OCI-LY1 (cell line): ENCODE measurements at regions not wholly inside any gene's neighbourhood (a gene's known extent, or its start where the extent isn't known, plus 50 kb on each side); places are given as distances from the start of the nearest gene placed in this dataset.

ENCODE experiments used
- CTCF ChIP-seq: fragments of 200-600 bp; sonication (generic), shearing (Covaris generic); IDR thresholded peaks from 2 replicates; pipeline ENCODE4 v1.5.1; 2017; ENCODE audit warnings: mild to moderate bottlenecking, antibody characterized with exemption, low read length, moderate library complexity, mixed read lengths
- EZH2 ChIP-seq: fragments of 200-600 bp; sonication (generic), shearing (Covaris generic); IDR thresholded peaks from 2 replicates; pipeline ENCODE4 v1.8.0; 2017; ENCODE audit warnings: borderline replicate concordance, mixed run types, mild to moderate bottlenecking, antibody characterized with exemption, low read length, moderate library complexity, mixed read lengths

- TF ChIP-seq CTCF (no peak), EZH2 (no peak)
Measured at GRCh38 chr5:99928490-99928889, 606.7 kb upstream of the FAM174A start.
